ENCODE measurements at regions not wholly inside any gene's neighbourhood (a gene's known extent, or its start where the extent isn't known, plus 50 kb on each side); places are given as distances from the start of the nearest gene placed in this dataset.
A peak's percentile ranks its signal among the peaks of the same experiment; 100 is the strongest.

GRCh38 chr2:106582148-106583143, 95.3 kb downstream of the CD8B2 start:
- peak; percentile 93 for TF ChIP-seq CTCF (IDR thresholded peaks at IDR 0.05; ENCODE audit: low read depth, low read length, missing input control)
- no peak for TF ChIP-seq REST (IDR thresholded peaks at IDR 0.05)

All from liver (tissue), 2 donors.